OCI-LY3 (cell line): ENCODE measurements at regions not wholly inside any gene's neighbourhood (a gene's known extent, or its start where the extent isn't known, plus 50 kb on each side); places are given as distances from the start of the nearest gene placed in this dataset.

ENCODE experiments used
- H2AFZ ChIP-seq: fragments of 200-600, 300-600 bp; shearing (Covaris generic); 2 replicates; pipeline ENCODE4 v1.6.0; 2014; ENCODE audit warnings: antibody characterized with exemption, low read depth, low read length
- H3K27ac ChIP-seq: fragments of 200-600, 300-600 bp; sonication (generic); 2 replicates; pipeline ENCODE4 v1.5.1; 2014; ENCODE audit warnings: mild to moderate bottlenecking, low read length, moderate library complexity, mixed read lengths
- H3K27me3 ChIP-seq: fragments of 200-600, 300-600 bp; sonication (generic); 2 replicates; pipeline ENCODE4 v1.6.1; 2014; ENCODE audit warnings: low read depth, low read length, mixed read lengths
- H3K36me3 ChIP-seq: fragments of 200-600, 300-600 bp; sonication (generic); replicated peaks from 2 replicates; pipeline ENCODE3; 2014; ENCODE audit warnings: low read depth, low read length, mixed read lengths
- H3K4me1 ChIP-seq: fragments of 300-600, 200-600 bp; sonication (generic); 2 replicates; pipeline ENCODE4 v1.6.1; 2014; ENCODE audit warnings: low read length, mixed read lengths
- H3K4me2 ChIP-seq: fragments of 200-600, 300-600 bp; sonication (generic); 2 replicates; pipeline ENCODE4 v1.6.1; 2014; ENCODE audit warnings: low read length, mixed read lengths
- H3K4me3 ChIP-seq: fragments of 300-600, 200-600 bp; sonication (generic); 2 replicates; pipeline ENCODE4 v1.5.1; 2014; ENCODE audit warnings: antibody characterized with exemption, mild to moderate bottlenecking, low read length, moderate library complexity
- H3K79me2 ChIP-seq: fragments of 300-600, 200-600 bp; shearing (Covaris generic); 2 replicates; pipeline ENCODE4 v1.6.1; 2014; ENCODE audit warnings: mild to moderate bottlenecking, low read length, mixed read lengths
- H3K9ac ChIP-seq: fragments of 300-600, 200-600 bp; shearing (Covaris generic); 2 replicates; pipeline ENCODE4 v1.6.0; 2014; ENCODE audit warnings: mild to moderate bottlenecking, low read length, moderate library complexity
- H3K9me3 ChIP-seq: fragments of 200-600, 300-600 bp; shearing (Covaris generic); 2 replicates; pipeline ENCODE4 v1.6.1; 2014; ENCODE audit warnings: low read length, mixed read lengths; ENCODE audit not compliant: insufficient read depth
- H4K20me1 ChIP-seq: fragments of 200-600, 300-600 bp; sonication (generic); 2 replicates; pipeline ENCODE4 v1.6.1; 2016; ENCODE audit warnings: low read length, mixed read lengths; ENCODE audit not compliant: insufficient read depth
- EZH2phosphoT487 ChIP-seq: fragments of 200-600 bp; shearing (Covaris generic); IDR thresholded peaks from 2 replicates; pipeline ENCODE4 v1.6.1; 2018; ENCODE audit warnings: antibody characterized with exemption, mixed run types, low read depth
- TF ChIP-seq, protein P1 (sequence below): fragments of 200-600, 300-600 bp; sonication (generic); IDR thresholded peaks from 2 replicates; pipeline ENCODE4 v1.5.1; 2014; ENCODE audit warnings: antibody characterized with exemption, low read length, low read depth

DNA sequence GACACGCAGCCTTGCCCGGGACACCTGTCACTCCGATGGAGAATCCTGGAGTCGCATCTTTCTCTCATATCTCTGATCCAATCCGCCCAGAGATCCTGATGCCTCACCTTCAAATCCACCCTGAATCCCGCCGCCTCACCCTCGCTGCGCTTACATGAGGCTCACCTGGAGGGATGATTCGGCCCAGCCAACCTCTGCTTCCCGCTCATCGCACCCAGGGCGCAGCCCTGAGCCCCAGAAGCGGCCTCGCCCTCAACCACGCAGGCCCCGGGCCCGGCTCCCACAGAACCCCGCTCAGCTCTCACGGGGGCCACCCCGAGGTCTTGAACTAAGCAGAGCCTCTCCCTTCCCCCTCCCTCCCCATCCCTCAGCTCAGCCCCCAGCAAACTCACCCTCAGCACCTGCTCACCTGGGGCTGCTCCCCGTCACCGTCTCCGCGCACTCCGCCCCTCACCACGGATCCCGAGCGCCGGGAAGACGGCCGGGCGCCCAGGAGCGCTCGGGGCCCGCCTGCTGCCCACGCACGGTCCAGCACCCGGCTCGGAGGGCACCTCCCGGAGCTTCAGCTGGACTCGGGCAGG lies 160.0 kb downstream of the NDUFA10 start:
- H3K9ac ChIP-seq, result no peak overlapping the region
- H4K20me1 ChIP-seq, result no peaks in the 10 kb centered on the region
- no peaks in the 10 kb centered on the region for H3K79me2 ChIP-seq
- H3K27me3 ChIP-seq, result no peaks in the 10 kb centered on the region
- no peak overlapping the region for H2AFZ ChIP-seq
- no peaks in the 10 kb centered on the region for H3K36me3 ChIP-seq
- no peak overlapping the region for H3K27ac ChIP-seq
- H3K4me3 ChIP-seq, result no peak overlapping the region
- no peak overlapping the region for H3K4me2 ChIP-seq
- H3K4me1 ChIP-seq, result no peaks in the 10 kb centered on the region
- TF ChIP-seq EZH2phosphoT487, result no peak
- TF ChIP-seq, protein P1, sequence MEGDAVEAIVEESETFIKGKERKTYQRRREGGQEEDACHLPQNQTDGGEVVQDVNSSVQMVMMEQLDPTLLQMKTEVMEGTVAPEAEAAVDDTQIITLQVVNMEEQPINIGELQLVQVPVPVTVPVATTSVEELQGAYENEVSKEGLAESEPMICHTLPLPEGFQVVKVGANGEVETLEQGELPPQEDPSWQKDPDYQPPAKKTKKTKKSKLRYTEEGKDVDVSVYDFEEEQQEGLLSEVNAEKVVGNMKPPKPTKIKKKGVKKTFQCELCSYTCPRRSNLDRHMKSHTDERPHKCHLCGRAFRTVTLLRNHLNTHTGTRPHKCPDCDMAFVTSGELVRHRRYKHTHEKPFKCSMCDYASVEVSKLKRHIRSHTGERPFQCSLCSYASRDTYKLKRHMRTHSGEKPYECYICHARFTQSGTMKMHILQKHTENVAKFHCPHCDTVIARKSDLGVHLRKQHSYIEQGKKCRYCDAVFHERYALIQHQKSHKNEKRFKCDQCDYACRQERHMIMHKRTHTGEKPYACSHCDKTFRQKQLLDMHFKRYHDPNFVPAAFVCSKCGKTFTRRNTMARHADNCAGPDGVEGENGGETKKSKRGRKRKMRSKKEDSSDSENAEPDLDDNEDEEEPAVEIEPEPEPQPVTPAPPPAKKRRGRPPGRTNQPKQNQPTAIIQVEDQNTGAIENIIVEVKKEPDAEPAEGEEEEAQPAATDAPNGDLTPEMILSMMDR, result no peak
- H3K9me3 ChIP-seq, result no peaks in the 10 kb centered on the region

DNA sequence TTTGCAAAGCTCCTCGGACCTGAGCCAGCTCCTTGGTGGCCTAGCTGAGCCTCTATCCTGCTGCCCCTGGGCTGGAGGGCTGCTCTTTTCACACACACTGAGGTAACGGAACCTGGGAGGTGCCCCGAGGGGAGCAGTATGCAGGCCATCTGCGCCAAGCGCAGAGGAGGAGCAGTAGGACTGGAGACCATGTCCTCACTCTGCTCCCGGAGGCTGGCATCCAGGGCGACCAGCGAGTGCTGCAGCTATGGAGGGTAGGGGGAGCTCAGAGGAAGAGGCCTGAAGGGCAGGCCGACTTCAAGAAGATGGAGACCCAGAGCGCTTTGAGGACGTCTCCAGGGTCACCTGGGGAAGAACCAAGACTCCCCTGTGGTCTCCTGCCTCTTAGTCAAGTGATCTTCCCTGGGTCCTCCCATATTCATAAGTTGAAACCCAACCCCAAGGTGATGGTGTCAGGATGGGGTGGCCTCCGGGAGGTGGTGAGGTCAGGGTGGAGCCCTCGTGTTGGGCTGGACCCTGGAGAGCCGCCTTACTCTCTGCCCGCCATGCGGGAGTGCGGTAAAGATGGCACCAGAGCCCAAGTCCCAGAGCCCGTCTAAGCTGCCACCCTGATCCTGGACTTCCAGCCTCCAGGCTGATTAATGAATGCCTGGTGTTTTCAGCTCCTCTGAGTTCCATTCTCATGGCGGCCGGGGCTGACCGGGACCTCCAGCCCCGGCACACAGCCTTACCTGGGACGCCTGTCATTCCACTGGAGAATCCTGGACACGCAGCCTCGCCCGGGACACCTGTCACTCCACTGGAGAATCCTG lies 160.7 kb downstream of the NDUFA10 start:
- TF ChIP-seq EZH2phosphoT487, result no peak
- TF ChIP-seq, protein P1, result no peak
- no peak overlapping the region for H3K4me2 ChIP-seq
- no peaks in the 10 kb centered on the region for H4K20me1 ChIP-seq
- H3K9ac ChIP-seq, result no peak overlapping the region
- H3K36me3 ChIP-seq, result no peaks in the 10 kb centered on the region
- no peaks in the 10 kb centered on the region for H3K27me3 ChIP-seq
- no peaks in the 10 kb centered on the region for H3K9me3 ChIP-seq
- no peaks in the 10 kb centered on the region for H3K79me2 ChIP-seq
- no peak overlapping the region for H2AFZ ChIP-seq
- no peak overlapping the region for H3K27ac ChIP-seq
- H3K4me3 ChIP-seq, result no peak overlapping the region
- H3K4me1 ChIP-seq, result no peaks in the 10 kb centered on the region

DNA sequence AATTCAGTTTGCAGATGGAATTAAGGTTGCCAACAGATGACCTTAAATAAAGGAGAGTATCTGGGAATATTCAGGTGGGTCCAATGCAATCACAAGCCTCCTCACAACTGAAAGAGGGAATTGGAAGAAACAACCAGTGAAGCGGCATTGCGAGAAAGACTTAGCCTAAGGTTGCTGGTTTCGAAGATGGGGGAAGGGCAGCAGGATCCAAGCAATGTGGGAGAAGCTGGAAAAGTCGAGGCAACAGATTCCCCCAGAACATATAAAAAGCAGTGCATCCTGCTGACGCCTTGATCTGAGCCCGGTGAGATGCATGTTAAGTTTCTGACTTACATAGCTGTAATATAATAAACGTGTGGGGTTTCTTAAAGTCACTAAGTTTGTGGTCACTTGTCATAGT lies 162.5 kb downstream of the NDUFA10 start:
- Histone ChIP-seq H3K27ac (no peak overlapping the region), H3K9me3 (no peaks in the 10 kb centered on the region), H4K20me1 (no peaks in the 10 kb centered on the region), H3K27me3 (no peaks in the 10 kb centered on the region), H3K9ac (no peak overlapping the region), H2AFZ (no peak overlapping the region), H3K36me3 (no peaks in the 10 kb centered on the region), H3K4me1 (no peaks in the 10 kb centered on the region), H3K79me2 (no peaks in the 10 kb centered on the region), H3K4me2 (no peak overlapping the region), H3K4me3 (no peak overlapping the region)
- no peak for TF ChIP-seq EZH2phosphoT487
- TF ChIP-seq, protein P1, result no peak

DNA sequence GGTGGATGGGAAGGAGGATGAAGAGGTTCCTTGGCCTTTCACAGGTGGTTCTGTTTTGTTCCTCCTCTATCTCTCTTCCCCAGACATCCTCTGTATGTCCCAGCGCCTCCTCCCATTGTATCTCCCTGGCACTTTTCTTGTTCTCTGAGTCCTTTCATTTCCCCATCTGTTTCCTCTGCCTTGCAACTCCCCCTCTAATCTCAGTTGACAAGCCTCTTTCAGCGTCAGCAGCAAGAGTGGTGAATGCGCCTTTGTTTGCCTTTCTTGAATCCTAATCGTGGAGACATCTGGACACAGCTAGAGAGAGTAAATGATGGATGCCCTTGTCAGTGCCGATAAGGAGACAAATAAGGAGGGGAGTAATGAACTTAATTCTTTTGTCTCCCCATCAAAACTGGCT lies 167.0 kb downstream of the NDUFA10 start:
- H2AFZ ChIP-seq, result no peak overlapping the region
- no peaks in the 10 kb centered on the region for H3K36me3 ChIP-seq
- H3K4me1 ChIP-seq, result no peaks in the 10 kb centered on the region
- no peaks in the 10 kb centered on the region for H4K20me1 ChIP-seq
- no peak overlapping the region for H3K4me2 ChIP-seq
- TF ChIP-seq, protein P1, result no peak
- no peak for TF ChIP-seq EZH2phosphoT487
- H3K79me2 ChIP-seq, result no peaks in the 10 kb centered on the region
- no peak overlapping the region for H3K27ac ChIP-seq
- H3K27me3 ChIP-seq, result no peaks in the 10 kb centered on the region
- H3K9ac ChIP-seq, result no peak overlapping the region
- no peak overlapping the region for H3K4me3 ChIP-seq
- no peaks in the 10 kb centered on the region for H3K9me3 ChIP-seq
